ENCODE measurements at regions not wholly inside any gene's neighbourhood (a gene's known extent, or its start where the extent isn't known, plus 50 kb on each side); places are given as distances from the start of the nearest gene placed in this dataset.

DNA sequence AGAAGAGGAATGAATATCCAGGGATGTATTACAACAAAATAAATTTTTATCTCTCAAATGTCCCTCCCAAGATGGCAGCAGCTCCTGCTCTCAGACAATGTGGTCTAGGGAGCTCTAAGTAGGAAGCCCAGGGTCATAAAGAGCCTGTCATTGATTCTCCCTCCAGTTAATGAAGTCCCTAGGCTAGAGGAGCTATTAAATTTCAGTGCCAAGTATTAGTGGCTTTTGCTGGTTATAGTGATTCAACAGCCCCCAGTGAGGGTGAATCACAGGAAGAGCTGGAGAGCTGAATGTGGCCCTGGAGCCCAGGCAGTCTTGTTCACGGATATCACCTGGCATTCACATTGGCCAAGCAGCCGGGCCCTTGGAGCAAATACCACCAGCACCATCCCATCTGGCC is 109.8 kb upstream of the YPEL5 start:
- peaks cover 4% of the 10 kb centered on the region for H3K27me3 Mint-ChIP-seq (ENCODE audit: low read depth)
- no peaks in the 10 kb centered on the region for H3K4me1 Mint-ChIP-seq
- no peaks in the 10 kb centered on the region for H3K36me3 Mint-ChIP-seq (ENCODE audit: low read depth)
- no peak overlapping the region for H3K27ac Mint-ChIP-seq
- no peak overlapping the region for H3K4me3 Mint-ChIP-seq
- TF ChIP-seq CTCF (IDR thresholded peaks at IDR 0.05; ENCODE audit: unreplicated experiment in 3 of 3) = no peak
- no peaks in the 10 kb centered on the region for H3K9me3 Mint-ChIP-seq

- Mint-ChIP-seq H3K27me3 (ENCODE audit: low read depth) (no peaks in the 10 kb centered on the region), H3K9me3 (no peaks in the 10 kb centered on the region), H3K36me3 (ENCODE audit: low read depth) (no peaks in the 10 kb centered on the region), H3K27ac (no peak overlapping the region), H3K4me1 (no peaks in the 10 kb centered on the region), H3K4me3 (no peak overlapping the region)
- TF ChIP-seq CTCF (IDR thresholded peaks at IDR 0.05; ENCODE audit: unreplicated experiment in 3 of 3) = no peak
Measured at GRCh38 chr2:30038419-30038818, 108.4 kb upstream of the YPEL5 start.

- no peak overlapping the region for H3K27ac Mint-ChIP-seq
- H3K4me1 Mint-ChIP-seq = no peaks in the 10 kb centered on the region
- TF ChIP-seq CTCF (IDR thresholded peaks at IDR 0.05; ENCODE audit: unreplicated experiment in 3 of 3) = no peak
- H3K27me3 Mint-ChIP-seq (ENCODE audit: low read depth) = no peaks in the 10 kb centered on the region
- H3K9me3 Mint-ChIP-seq = no peaks in the 10 kb centered on the region
- H3K36me3 Mint-ChIP-seq (ENCODE audit: low read depth) = no peaks in the 10 kb centered on the region
- H3K4me3 Mint-ChIP-seq = no peak overlapping the region
Measured at GRCh38 chr2:30039101-30039500, 107.7 kb upstream of the YPEL5 start.

DNA sequence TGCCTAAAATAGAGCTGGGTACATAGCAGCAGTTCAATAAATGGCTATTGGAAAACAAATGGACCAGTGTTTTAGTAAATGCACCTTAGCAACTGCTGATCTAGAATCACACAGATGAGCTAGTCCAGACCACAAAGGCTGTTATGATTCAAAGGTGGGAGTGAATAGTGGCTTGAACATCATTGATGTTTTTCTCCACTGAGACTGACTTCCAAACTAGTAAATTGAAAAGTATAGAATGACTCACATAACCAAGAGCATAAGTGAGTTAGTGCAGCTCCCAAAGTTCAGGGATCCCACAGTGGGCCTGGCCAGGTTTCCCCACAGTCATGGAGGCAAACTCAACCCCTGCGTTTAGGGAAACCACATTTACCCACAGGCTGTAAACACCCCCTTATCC is 106.7 kb upstream of the YPEL5 start:
- TF ChIP-seq CTCF (IDR thresholded peaks at IDR 0.05; ENCODE audit: unreplicated experiment in 3 of 3) = no peak
- Mint-ChIP-seq H3K27ac (no peak overlapping the region), H3K4me1 (no peaks in the 10 kb centered on the region), H3K9me3 (no peaks in the 10 kb centered on the region), H3K4me3 (no peak overlapping the region), H3K27me3 (ENCODE audit: low read depth) (no peaks in the 10 kb centered on the region), H3K36me3 (ENCODE audit: low read depth) (no peaks in the 10 kb centered on the region)

GRCh38 chr2:30041884-30042283 is 104.9 kb upstream of the YPEL5 start:
- TF ChIP-seq CTCF (IDR thresholded peaks at IDR 0.05; ENCODE audit: unreplicated experiment in 3 of 3) = no peak
- no peak overlapping the region for H3K27ac Mint-ChIP-seq
- no peaks in the 10 kb centered on the region for H3K36me3 Mint-ChIP-seq (ENCODE audit: low read depth)
- no peak overlapping the region for H3K4me3 Mint-ChIP-seq
- H3K4me1 Mint-ChIP-seq = no peaks in the 10 kb centered on the region
- H3K27me3 Mint-ChIP-seq (ENCODE audit: low read depth) = no peaks in the 10 kb centered on the region
- no peaks in the 10 kb centered on the region for H3K9me3 Mint-ChIP-seq

GRCh38 chr2:30046396-30046795 is 100.4 kb upstream of the YPEL5 start:
- Mint-ChIP-seq H3K9me3 (no peaks in the 10 kb centered on the region), H3K4me1 (no peaks in the 10 kb centered on the region), H3K27ac (no peak overlapping the region), H3K36me3 (ENCODE audit: low read depth) (no peaks in the 10 kb centered on the region), H3K27me3 (ENCODE audit: low read depth) (peaks cover 6% of the 10 kb centered on the region), H3K4me3 (no peak overlapping the region)
- no peak for TF ChIP-seq CTCF (IDR thresholded peaks at IDR 0.05; ENCODE audit: unreplicated experiment in 3 of 3)
